GM18520 (cell line): ENCODE measurements at regions not wholly inside any gene's neighbourhood (a gene's known extent, or its start where the extent isn't known, plus 50 kb on each side); places are given as distances from the start of the nearest gene placed in this dataset.
"Not testable (repeated sequence)": the region's sequence is repeated elsewhere in the genome, so short reads cannot be mapped to it uniquely, and the experiment has no call there.

ENCODE experiments used
- ATAC-seq: cut with Tn5 transposase; IDR thresholded peaks from one replicate; pipeline ENCODE4 v1.9.1; 2021; ENCODE audit not compliant: unreplicated experiment

DNA sequence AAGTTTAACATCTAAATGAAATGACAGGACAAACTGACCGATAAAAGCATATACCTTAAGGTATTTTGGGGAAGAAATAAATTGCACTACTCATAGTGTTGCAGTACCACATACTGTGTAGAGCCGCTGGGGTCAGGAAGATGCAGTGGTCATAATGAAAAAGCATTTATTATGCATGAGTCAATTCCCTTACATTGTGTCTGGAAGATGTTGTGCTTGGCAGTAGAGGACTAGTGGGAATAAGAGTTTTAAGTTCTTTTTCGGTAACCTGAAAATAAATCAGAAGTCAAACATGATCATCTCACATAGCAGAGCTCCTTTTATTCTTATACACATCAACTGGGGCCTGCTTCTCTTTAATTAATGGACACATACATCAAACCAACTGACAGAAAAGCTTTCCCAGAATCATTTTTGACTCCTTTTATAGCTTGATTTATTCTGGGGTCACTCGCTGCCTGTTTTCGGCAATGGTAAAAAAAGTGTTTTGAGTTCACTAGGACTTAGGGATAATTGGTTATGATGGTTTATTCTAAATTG lies 262.5 kb upstream of the CHD1 start:
- no peak for ATAC-seq

DNA sequence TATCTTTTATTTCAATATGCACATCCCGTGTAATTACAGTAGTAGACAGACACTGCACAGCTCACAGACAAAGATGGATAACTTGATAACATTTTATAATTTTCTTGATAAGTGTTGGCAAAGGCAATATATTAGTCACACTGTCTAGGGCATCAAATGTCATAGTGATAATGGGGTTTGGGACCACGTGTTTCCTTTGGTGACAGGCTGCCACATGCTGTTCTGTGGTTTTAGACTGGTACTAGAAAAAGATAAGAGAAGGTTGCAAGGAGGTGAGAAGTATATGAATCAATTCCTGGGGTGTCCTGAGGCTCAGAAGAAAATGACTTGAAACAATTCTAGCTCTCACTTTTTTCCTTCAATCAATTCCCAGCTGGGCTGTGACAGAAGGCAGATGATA lies 258.8 kb upstream of the CHD1 start:
- ATAC-seq: no peak

DNA sequence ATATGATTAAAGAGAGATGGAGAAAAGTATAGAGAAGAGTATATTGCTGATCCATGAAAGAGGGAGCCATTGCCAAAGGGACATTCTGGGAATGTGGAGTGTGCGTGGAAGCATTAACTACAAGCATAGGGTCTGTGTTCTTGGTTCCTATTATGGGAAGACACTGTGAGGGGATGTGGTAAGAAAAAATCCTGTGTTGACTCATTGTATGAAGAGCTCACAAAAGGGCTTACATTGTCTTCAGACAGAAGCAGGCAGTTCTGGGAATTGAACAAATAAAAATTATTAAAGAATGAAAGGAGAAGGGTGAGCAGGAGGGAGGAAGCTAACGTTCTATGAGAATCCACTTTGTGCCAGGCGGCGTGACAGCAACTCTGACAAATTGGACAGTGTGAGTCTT lies 250.4 kb upstream of the CHD1 start:
- ATAC-seq: no peak

DNA sequence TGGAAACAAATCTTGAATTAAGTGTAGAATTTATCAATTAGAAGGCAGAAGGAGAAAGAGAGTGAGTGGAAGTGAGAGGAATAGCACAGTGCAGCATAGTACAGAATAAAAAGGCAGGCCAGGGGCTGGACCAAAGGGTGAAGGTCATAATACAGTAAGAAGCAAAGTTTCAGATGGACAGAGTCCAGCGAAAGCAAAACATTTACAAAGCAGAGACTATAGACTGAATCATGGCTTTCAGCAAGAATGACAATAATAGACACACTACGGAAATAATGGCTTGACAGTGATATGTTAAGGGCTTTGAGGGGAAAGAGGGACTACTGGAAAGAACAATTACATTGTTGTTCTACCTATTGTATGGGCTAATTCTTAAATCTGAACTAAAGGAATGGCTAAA lies 249.0 kb upstream of the CHD1 start:
- no peak for ATAC-seq

DNA sequence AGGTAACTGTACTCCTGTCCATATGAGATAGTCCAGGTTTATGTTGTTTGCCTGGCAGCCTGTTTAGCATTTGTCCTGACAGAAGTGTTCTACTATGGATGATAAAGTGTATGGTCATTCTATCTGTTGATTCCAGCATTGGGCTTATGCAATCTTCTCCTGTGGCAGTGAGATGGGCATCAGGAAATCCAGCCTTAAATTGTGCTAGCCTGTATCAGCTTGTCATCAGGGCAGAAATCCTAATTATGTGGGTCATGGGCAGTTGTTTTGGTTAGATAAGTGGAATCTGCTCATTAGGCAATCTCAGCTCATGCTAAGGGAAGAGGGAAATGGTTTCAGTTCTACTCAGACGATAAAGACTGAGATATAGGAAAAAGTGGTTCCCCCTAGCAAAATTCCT lies 247.4 kb upstream of the CHD1 start:
- ATAC-seq: no peak

DNA sequence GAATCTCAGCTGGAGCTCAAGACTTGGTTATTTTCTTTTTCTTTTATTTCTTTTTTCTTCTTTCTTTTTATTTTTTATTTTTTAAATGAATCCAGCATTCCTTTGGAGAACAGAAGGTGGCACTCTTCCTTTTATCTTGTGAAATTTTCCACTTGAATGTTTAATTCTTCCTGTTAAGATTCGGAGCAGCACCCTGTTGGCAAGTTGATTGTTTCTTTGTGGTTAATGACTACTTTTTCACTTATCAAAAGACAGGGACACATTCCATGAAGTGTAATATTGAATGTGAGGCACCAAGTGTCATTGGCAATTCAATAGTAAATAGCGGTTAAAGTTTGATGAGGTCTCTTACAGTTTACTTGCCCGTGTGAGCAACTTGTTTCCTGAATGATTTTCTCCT lies 240.5 kb upstream of the CHD1 start:
- no peak for ATAC-seq

DNA sequence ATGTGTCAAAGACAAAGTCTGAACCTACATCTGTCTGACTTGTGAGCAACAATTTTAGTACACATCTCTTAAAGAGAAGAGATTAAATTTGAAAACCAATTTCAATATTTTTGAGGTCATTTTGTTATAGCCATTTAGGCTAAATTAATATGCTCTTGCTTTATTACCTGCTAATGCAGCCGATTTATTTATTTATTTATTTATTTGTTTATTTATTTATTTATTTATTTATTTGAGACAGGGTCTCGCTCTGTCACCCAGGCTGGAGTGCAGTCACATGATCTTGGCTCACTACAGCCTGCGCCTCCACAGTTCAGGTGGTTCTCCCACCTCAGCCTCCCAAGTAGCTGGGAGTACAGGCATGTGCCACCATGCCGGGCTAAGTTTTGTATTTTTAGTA lies 232.7 kb upstream of the CHD1 start:
- ATAC-seq: not testable (repeated sequence)

DNA sequence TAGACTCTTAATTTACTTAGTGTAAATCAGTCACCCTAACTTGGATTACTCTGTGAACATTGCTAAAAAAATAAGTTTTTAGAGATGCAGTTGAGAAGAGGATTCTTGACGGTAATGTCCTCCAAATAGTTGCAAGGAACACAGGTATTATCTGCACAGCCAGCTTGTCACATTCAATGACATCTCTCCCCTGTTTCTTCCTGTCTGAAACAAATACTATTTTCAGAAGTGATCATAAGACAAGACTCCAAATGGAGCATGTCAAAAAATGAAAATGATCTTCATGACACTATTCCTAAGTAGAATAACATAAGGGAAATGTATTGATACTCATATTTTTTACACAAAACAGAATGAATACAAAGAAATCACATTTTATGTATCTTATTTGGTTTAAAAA lies 227.9 kb upstream of the CHD1 start:
- ATAC-seq: no peak

DNA sequence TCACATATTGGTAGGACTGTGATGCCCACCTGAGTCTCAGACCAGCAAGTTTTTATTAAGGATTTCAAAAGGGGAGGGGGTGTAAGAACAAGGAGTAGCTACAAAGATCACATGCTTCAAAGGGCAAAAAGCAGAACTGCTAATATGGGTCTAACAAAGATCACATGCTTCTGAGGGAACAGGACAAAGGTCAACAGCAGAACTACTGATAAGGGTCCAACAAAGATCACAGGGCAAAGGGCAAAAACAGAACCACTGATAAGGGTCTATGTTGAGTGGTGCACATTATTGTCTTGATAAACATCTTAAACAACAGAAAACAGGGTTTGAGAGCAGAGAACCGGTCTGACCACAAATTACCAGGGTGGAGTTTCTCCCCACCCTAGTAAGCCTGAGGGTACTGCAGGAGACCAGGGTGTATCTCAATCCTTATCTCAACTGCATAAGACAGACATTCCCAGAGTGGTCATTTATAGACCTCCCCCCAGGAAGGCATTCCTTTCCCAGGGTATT lies 214.5 kb upstream of the CHD1 start:
- not testable (repeated sequence) for ATAC-seq

DNA sequence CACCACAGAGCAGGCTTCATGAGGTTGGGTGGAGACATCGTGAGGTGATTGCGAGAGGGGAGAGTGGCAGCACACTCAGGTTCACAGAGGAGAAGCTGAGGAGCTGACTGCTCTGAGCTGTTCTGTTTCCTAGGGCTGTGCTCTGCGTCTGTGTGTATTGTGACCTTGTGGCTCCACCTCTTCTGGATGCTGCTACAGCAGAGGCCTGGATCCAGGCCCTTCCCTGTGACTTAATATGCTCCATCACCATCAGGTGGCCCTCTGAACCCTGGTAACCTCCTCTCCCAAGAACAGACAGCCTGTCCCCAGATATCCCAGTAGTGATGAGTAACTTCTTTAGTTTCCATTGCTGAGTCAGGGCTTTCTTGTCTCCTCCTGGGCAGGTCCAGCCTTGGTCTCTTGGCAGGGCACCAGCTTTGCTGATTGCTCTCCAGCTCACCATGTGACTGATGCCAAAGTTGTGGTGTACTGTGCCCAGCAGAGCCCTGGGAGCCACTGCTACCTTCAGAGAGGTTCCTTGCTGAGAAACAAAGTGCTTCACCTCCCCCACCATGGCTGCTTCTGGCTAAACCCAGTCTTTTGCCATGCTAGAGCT lies 212.8 kb upstream of the CHD1 start:
- ATAC-seq: no peak

DNA sequence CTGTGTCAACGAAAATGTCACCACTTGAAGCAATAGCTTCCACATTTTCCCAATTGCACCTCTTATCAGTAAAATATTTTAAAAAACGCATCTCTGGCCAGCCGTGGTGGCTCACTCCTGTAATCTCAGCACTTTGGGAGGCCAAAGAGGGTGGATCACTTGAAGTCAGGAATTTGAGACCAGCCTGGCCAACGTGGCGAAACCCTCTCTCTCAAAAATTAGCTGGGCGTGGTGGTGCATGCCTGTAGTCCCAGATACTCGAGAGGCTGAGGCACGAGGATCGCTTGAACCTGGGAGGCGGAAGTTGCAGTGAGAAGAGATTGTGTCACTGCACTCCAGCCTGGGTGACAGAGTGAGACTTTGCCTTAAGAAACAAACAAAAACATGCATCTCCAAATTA lies 210.1 kb upstream of the CHD1 start:
- no peak for ATAC-seq

DNA sequence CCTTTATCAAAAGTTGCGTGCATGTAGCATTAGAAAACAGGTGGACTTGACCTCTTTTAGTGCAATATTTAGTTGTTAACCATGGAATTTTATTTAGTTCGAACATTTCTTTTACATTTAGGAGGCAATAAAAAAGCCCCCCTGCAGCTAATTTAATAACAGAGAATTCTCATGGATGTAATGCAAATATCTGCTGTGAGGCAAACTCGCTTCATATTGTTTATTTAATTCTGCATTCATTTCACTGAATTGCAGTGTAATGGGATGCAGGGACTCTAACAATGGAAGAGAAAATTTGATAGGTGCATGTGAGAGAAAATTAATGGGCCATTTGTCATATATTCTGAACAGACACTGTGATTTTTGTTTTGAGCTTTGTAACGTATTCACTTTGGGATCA lies 205.1 kb upstream of the CHD1 start:
- ATAC-seq: no peak

DNA sequence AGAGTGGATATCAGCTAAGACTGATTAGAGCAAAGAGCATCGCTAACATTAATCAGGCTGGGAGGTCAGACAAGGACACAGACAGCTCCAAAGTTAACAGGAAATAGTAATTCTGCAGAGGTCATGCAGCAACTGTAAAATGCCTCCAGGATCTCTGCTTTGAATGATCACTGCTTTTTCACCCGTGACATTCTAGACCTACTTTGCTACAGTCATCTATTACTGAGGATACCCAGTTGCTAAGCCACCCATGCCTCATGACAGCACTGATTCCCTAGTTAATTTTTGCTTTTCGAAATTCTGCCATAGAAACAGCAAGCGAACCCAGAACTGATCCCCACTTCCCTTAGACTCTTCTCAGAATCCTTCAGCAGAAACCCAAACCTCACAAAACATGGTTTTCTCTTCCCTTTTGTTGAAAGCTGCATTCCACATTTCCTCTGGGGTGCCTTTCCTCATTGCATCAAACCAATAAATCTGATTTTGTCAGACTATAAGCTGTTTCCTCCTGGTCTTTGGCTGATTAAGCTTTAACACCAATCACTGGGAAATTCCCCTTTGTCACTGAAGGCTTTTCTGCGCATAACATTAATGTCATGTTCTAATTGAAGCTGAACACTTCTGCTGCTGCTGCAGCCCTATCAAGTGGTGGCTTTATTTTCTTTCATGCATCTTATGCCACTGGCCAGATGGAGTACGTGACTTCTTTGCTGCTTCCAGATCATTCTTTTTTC lies 201.1 kb upstream of the CHD1 start:
- ATAC-seq: no peak

DNA sequence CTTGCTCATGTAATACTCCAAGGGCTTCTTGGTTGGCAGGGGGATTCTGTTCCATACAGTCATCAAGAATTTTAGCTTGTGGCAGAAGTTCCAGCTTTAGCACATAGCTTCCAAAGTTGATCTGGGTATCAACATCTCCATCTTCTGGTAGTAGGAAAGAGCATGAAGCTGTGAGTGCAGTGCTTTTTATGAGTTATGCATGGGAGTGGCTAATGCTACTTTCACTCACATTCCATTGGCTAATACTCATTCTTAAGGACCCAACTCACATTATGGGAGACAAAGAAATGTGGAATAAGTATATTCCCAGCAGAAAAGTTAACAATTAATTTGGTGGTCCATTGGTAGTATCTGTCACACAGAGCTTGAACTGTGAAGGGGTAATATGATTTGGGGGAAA lies 194.2 kb upstream of the CHD1 start:
- no peak for ATAC-seq

DNA sequence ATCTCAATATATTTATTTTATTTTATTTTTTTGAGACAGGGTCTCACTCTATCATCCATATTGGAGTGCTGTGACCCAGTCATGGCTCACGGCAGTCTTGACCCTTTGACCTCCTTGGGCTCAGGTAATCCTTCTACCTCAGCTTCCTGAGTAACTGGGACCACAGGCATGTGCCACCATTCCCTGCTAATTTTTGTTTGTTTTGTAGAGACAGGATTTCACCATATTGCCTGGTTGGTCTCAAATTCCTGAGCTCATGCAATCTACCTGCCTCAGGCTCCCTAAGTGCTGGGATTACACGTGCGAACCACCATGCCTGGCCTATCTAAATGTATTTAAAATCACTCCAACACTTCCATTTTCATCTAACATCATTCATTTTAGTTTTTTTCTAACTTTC lies 190.5 kb upstream of the CHD1 start:
- no peak for ATAC-seq

DNA sequence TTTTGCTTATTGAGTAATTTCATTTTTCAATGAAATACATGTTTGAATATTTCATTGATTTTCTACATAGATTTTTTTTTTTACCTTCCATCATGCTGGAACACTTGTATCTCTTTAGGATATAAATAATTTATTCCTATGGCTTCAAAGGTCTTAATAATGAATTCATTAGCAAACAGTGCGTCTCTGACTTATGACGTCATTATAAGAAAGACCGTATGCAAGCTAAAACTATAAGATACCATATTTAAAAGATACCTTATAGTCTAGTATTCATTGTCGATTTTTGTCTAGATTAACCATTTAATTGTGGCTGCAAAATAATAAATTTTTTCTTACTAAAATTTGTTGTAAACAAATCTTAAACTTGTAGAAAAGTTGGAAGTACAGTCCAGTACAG lies 187.7 kb upstream of the CHD1 start:
- no peak for ATAC-seq

DNA sequence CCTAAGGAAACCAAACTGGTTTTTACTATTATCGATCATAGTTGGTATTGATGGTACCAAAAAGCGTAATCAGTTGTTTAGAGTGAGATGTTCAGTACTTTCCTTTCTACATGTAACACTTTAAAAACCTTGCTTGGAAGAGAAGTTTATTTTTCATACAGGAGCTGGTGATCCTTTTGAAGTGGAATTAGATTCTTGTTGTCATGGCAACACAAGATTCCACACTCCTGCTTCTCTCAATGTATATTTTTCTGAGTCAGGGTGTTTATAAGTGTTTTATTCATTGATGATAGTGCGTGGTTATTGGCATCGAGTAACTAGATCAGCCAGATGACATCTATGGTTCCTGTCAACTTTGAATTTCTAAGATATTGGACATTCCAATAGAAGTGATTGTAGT lies 181.1 kb upstream of the CHD1 start:
- ATAC-seq: no peak

DNA sequence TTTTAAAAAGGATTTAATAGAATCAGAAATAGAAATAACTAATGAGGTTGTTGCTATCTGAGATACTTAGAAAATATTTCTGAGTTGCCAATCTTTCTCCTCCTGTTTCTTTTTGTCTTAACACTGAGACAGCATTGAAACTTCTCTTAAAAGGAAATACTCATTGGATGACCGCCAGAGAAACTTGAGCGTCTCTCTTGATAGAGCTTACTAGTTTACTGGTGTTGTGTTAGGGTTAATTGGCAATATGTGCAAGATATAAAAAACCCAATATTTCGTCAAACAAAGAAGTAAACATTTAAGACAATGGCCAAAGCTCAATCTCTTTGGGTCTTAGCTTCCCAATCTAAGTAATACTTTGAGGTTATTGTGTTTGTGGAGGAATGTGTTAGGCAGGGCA lies 176.4 kb upstream of the CHD1 start:
- no peak for ATAC-seq

DNA sequence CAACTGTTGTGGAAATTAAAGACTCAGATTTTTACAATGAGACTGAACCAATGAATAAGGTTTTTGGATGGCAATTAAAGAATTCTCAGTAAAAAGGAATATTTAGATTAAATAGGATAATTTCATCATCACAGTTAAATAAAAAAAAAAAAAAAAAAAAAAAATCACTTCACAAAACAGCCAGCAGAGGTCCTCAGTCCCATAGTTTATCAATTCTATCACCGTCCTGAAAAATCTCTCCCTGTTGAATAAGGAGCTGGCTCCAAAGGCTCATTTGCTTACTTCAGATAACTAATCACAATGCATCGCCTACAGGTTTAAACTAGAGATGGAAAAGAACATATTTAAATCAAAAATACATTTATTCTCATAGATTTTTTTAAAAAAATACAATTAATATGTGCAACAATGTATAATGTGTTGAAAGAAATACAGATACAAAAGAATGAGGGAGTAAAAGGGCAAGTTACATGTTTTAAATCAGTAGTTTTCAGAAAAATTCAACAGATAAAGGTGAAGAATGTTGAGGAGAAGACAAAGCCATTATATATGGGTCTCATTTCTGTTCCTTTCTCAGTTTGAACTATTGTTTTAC lies 175.8 kb upstream of the CHD1 start:
- ATAC-seq: no peak

DNA sequence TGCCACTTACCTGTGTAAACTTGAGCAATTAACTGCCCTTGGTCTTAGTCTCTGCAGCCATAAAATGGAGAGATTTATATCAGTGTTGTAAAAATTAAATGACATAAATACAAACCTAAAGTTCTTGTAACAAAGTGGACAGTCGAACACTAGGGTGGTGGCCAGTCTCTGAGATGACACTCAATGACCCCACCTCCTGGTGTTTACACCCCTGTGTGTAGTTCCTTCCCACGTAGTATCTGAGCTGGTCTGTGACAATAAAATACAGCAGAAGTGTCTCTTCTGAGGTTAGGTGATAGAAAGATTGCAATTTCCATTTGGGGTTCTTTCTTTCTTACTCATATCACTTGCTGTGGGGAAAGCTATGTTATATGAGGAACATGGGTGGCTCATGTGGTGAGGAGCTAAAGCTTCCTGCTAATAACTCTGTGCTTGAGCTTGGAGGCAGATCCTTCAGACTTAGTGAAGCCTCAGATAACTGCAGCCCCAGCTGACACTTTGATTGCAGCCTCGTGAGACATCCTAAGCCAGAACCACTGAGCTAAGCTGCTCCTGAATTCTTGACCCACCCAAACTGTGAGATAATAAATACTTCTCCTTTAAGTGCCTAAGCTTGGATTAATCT lies 173.4 kb upstream of the CHD1 start:
- no peak for ATAC-seq

DNA sequence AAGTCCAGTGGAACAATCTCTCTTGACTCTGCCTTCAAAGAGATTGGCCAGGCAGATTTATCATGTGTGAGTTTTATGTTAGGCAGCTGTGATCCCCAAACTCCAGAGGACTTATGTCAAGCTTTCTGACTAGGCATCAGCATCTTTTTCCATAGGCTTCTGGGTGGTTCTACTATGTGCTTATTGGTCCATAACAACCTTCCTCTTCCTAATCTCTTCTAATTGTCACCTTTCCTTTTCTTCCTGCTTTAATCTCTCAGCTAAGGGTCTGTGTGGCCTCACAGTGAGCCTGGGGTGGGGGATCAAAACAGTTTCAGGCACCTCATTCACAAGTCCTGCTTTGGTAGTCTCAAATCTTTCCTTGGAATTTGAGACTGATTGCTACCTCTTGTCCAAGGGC lies 170.9 kb upstream of the CHD1 start:
- ATAC-seq: no peak
